HEK293T (cell line): ENCODE measurements at regions not wholly inside any gene's neighbourhood (a gene's known extent, or its start where the extent isn't known, plus 50 kb on each side); places are given as distances from the start of the nearest gene placed in this dataset.

Source experiments
- BHLHE40 ChIP-seq: fragments of 450-650 bp; IDR thresholded peaks from 2 replicates; pipeline ENCODE4 v1.6.1; 2016; ENCODE audit warnings: mild to moderate bottlenecking, moderate library complexity, borderline replicate concordance
- FOXK2 ChIP-seq: fragments of 450-650 bp; IDR thresholded peaks from 2 replicates; pipeline ENCODE4 v1.6.1; 2016; ENCODE audit warnings: mild to moderate bottlenecking
- HDGF ChIP-seq: fragments of 450-650 bp; IDR thresholded peaks from 2 replicates; pipeline ENCODE4 v1.6.1; 2017; ENCODE audit warnings: antibody characterized with exemption, borderline replicate concordance
- L3MBTL2 ChIP-seq: fragments of 450-650 bp; conservative IDR thresholded peaks from 2 replicates; pipeline ENCODE4 v1.6.1; 2016; ENCODE audit warnings: mild to moderate bottlenecking
- NFRKB ChIP-seq: fragments of 450-650 bp; IDR thresholded peaks from 2 replicates; pipeline ENCODE4 v1.6.1; 2016; ENCODE audit warnings: mild to moderate bottlenecking, moderate library complexity
- SP1 ChIP-seq: fragments of 450-650 bp; IDR thresholded peaks from 2 replicates; pipeline ENCODE4 v1.6.1; 2017
- SUZ12 ChIP-seq: fragments of 450-650 bp; IDR thresholded peaks from 2 replicates; pipeline ENCODE4 v1.6.1; 2016; ENCODE audit warnings: mild to moderate bottlenecking
- TARDBP ChIP-seq: fragments of 450-650 bp; IDR thresholded peaks from 2 replicates; pipeline ENCODE4 v1.6.1; 2016
- TF ChIP-seq, protein P1 (sequence below): fragments of 450-650 bp; IDR thresholded peaks from 2 replicates; pipeline ENCODE4 v1.6.1; 2016

GRCh38 chr9:118630079-118630478 is 739.2 kb downstream of the BRINP1 start:
- TF ChIP-seq SUZ12 (no peak), L3MBTL2 (no peak), SP1 (no peak), HDGF (no peak), TARDBP (no peak), NFRKB (no peak), FOXK2 (no peak), BHLHE40 (no peak)
- TF ChIP-seq, protein P1, sequence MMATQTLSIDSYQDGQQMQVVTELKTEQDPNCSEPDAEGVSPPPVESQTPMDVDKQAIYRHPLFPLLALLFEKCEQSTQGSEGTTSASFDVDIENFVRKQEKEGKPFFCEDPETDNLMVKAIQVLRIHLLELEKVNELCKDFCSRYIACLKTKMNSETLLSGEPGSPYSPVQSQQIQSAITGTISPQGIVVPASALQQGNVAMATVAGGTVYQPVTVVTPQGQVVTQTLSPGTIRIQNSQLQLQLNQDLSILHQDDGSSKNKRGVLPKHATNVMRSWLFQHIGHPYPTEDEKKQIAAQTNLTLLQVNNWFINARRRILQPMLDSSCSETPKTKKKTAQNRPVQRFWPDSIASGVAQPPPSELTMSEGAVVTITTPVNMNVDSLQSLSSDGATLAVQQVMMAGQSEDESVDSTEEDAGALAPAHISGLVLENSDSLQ, result no peak
